HG02642 (cell line): ENCODE measurements at regions not wholly inside any gene's neighbourhood (a gene's known extent, or its start where the extent isn't known, plus 50 kb on each side); places are given as distances from the start of the nearest gene placed in this dataset.

Source experiments
- ATAC-seq: cut with Tn5 transposase; IDR thresholded peaks from one replicate; pipeline ENCODE4 v1.9.1; 2021; ENCODE audit warnings: mild to moderate bottlenecking; ENCODE audit not compliant: unreplicated experiment, poor library complexity

- no peak for ATAC-seq
Measured at GRCh38 chr6:41428336-41428995, 93.1 kb downstream of the NCR2 start.

GRCh38 chr6:41428996-41429421, 93.6 kb downstream of the NCR2 start:
- no peak for ATAC-seq

- no peak for ATAC-seq
Measured at GRCh38 chr6:41429506-41430504, 94.4 kb downstream of the NCR2 start.

GRCh38 chr6:41430875-41431274, 95.5 kb downstream of the NCR2 start:
- no peak for ATAC-seq

DNA sequence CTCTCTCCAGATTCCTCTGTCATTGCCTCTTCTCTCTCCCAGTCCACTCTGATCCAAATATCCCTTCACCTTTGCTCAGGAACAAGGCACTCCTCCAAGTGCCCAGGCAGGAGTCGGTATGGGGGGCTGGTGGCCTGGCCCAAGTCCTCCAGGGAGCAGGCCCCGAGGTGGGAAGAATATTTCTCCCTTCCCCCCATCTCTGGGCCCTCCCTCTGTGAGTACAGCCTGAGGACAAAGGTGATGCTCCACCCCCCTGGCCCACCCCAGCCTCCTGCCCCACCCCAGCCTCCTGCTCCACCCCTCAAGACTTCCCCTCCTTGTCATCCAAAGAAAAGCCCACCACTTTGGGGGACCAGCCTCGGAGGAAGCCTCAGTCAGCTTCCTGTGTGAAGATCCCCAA, 96.9 kb downstream of the NCR2 start:
- ATAC-seq, result no peak

DNA sequence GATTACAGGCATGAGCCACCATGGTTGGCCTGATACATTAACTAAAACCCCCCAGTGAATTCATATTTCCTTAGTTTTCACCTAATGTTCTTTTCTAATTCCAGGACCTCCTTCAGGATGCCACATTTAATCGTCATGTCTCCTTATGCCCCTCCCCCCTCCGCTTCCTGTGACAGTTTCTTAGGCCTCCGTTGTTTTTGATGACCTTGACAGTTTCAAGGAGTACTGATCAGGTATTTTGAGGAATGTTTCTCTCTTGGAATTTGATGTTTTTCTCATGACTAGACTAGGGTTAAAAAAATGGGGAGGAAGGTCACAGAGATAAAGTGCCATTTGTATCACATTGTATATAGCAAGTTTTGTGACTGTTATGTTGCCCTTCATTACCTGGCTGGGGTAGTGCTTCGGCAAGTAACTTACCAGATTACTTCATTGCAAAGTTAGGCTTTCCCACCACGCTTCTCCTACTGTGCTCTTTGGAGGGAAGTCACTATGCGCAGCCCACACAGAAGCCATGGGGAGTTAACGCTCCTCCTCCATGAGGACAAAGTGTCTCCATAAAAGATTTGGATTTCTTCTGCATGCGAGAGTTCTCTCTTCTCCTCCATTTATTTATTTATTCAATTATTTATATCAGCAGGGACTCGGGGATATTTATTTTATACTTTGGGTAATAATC, 99.5 kb downstream of the NCR2 start:
- ATAC-seq, result no peak

DNA sequence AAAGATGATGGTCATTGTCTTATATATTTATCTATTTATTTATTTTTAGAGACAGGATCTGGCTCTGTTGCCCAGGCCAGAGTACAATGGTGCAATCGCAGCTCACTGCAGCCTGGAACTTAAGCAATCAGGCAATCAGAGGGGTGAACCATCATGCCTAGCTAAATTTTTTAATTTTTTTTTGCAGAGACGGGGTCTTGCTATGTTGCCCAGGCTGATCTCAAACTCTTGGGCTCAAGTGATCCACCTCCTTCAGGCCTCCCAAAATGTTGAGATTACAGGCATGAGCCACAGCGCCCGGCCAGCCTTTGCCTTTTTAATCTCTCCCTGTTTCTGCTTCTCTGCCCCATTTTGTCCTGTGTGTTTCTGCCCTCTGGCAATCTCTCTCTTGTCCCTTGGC, 102.2 kb downstream of the NCR2 start:
- no peak for ATAC-seq

DNA sequence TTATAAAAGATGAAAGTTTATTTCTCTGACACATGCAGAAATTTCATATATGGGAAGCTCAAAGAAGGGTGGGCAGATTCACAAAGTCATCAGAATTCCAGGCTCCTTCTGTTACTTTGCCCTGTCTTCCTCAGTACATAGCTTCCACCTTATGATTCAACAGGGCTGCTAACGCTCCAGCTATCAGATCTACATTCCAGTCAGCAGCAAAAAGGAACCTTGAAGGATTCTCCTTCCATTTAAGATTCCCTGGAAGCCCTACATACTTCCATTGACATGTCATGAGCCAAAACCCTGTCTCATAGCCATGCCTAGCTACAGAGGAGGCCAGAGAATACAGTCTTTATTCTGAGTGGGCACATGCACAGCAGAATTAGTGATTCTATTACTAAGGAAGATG, 103.3 kb downstream of the NCR2 start:
- no peak for ATAC-seq

- ATAC-seq, result peak; percentile 68
Measured at GRCh38 chr6:41439524-41440418, 104.4 kb downstream of the NCR2 start.

GRCh38 chr6:41440958-41441357, 105.2 kb upstream of the FOXP4 start:
- ATAC-seq, result no peak

DNA sequence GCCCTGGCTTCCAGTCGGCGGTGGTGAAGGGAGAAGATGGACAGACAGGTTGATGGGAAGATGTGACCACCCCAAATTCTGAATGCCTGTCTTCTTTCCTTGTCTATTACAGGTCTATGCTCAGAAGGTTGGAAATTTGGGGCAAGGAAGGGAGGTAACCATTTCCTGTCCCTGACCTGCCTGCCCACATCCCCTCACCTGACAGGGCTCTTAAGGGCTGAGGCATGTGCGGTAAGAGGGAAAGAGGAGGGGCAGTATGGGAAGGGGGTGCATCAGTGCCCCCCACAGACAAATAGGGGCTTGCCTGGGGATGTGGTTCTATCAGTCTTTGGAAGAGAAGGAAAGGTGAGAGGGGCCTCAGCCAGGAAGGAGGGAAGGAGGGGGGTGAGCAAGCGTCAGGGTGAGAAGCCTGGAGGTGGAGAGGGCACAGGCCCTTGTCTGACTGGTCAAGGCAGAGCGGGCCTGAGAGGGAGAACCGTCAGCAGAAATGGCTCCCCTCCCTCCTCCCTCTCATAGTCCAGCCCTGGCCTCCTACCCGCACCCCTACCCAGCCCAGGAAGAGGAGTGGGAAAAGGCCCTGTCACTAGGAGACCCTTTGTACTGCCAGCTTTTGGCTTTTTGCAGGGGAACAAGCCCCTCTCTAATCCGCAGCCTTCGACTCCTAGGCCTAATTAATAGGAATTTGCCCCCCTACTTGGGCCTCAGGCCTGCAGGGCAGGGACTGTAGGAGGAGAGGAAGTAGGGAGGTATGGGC, 104.4 kb upstream of the FOXP4 start:
- ATAC-seq, result no peak

DNA sequence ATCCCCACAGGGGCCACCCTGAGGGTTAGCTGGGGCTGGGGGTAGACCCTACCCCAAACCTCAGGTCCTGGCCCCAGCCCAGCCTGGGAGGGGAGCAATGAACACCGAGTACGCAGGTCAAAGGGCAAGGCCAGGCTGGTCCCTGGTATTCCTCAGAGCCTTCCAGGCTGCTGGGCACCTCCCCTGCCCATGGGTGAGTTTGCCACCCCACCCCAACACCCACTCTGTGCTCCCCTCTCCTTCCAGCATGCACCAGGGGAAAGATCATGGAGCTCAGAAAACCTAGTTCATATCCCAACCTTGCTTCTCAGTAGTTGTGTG, 103.9 kb upstream of the FOXP4 start:
- no peak for ATAC-seq

DNA sequence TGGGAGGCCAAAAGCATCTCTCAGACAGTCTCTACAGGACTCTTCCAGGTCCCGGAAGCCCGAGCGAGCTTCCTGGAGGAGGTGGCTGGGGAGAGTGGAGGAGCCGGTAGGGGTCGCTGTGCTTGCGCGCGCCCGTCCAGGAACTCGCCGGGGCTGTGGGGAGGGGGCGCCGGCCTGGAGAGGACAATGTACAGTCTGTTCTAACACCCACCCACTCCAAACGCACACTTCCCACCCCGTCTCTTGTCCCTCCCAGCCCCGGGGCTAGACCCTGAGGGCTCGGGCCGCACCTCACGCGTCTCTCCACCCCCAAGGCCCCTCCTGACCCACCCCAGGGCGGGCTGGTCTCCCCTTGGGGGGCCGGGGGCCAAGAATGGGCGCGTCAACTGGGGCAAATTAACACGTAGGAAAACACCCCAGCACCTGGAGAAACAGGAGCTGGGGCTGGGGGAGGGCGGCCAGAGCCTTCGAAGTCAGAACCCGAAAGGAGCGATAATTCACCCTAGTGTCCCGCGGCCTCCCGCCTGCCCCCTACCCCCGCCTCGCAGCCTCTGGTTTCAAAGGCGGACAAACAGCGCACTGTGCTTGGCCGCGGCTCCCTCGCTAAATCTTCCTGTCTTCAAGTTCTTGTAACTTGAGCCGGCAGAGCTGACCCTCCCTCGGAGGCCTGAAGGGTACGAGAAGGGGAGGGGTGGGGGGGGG, 103.2 kb upstream of the FOXP4 start:
- ATAC-seq, result no peak

- ATAC-seq, result no peak
Measured at GRCh38 chr6:41443616-41444525, 102.3 kb upstream of the FOXP4 start.

GRCh38 chr6:41445261-41445660, 100.9 kb upstream of the FOXP4 start:
- ATAC-seq, result no peak

DNA sequence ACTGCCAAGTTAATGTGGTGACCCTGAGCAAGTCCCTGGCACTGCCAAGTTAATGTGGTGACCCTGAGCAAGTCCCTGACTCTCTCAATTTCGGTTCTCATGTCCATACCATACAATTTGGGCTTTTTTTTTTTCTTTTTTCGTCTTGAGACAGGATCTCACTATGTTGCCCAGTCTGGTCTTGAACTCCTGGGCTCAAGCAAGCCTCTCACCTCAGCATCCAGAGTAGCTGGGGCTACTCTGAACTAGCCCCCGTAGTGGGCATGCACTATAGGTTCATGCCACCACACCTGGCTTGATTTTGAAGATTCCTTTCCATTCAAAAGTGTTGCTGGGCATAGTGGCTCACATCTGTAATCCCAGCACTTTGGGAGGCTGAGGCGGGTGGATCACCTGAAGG, 100.0 kb upstream of the FOXP4 start:
- no peak for ATAC-seq

DNA sequence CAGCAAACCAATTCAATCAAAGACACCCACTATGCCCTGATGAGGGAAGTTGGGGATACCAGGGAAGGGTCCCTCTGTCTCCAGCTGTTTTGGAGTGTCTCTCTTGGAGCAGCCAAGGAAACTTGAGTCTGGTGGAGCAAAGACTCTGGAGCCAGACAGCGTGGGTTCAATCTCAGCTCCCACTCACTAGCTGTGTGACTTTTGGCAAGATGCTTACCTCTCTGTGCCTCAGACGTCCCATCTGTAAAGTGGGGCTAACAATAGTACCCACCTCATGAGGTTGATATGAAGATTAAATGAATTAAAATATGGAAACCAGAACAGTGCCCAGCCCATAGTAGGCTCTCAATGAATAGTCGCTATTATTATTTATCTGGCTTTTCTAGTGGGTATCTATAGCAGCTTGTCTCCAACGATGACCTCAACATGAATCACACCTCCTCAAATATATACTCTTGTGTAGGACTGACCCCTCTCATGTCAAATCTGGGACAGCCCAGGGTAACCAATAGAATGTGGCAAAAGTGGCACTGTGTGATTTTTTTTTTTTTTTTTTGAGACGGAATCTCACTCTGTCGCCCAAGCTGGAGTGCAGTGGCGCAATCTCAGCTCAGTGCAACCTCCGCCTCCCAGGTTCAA, 99.2 kb upstream of the FOXP4 start:
- ATAC-seq, result no peak
